Naive B cell (primary cell): ENCODE measurements at regions not wholly inside any gene's neighbourhood (a gene's known extent, or its start where the extent isn't known, plus 50 kb on each side); places are given as distances from the start of the nearest gene placed in this dataset.

Experiments
- ATAC-seq, 2 donors: fragments of 150-1000 bp; cut with Tn5 transposase; 2 replicates each; pipeline ENCODE4 v1.10.0; 2021; ENCODE audit warnings: low read depth in 2 of 2, mild to moderate bottlenecking in 2 of 2, moderate library complexity in 2 of 2
- DNase-seq: peaks from one replicate; pipeline ENCODE4 v3.0.0; 2022
- H3K27ac Mint-ChIP-seq, 6 donors: one replicate each; pipeline ENCODE4 v1.8.0; 2020 to 2022; ENCODE audit warnings: mild to moderate bottlenecking in 6 of 6, mixed read lengths in 6 of 6, moderate library complexity in 5 of 6, inconsistent platforms in 2 of 6
- H3K27me3 Mint-ChIP-seq, 3 donors: one replicate each; pipeline ENCODE4 v1.8.0; 2021 to 2022; ENCODE audit warnings: mixed read lengths in 3 of 3, mild to moderate bottlenecking in 1 of 3
- H3K36me3 Mint-ChIP-seq, 2 donors: one replicate each; pipeline ENCODE4 v1.8.0; 2020 to 2022; ENCODE audit warnings: mixed read lengths in 2 of 2, inconsistent platforms in 1 of 2, mild to moderate bottlenecking in 1 of 2
- H3K4me1 Mint-ChIP-seq, 3 donors: one replicate each; pipeline ENCODE4 v1.8.0; 2020 to 2022; ENCODE audit warnings: mixed read lengths in 3 of 3, inconsistent platforms in 1 of 3, mild to moderate bottlenecking in 1 of 3, moderate library complexity in 1 of 3
- H3K4me3 Mint-ChIP-seq, 8 donors: one replicate each; pipeline ENCODE4 v1.8.0; 2020 to 2022; ENCODE audit warnings: mild to moderate bottlenecking in 8 of 8, mixed read lengths in 8 of 8, moderate library complexity in 8 of 8, inconsistent platforms in 2 of 8
- H3K9me3 Mint-ChIP-seq, 7 donors: one replicate each; pipeline ENCODE4 v1.8.0; 2020 to 2022; ENCODE audit warnings: mixed read lengths in 7 of 7, mild to moderate bottlenecking in 5 of 7, inconsistent platforms in 2 of 7, moderate library complexity in 1 of 7

DNA sequence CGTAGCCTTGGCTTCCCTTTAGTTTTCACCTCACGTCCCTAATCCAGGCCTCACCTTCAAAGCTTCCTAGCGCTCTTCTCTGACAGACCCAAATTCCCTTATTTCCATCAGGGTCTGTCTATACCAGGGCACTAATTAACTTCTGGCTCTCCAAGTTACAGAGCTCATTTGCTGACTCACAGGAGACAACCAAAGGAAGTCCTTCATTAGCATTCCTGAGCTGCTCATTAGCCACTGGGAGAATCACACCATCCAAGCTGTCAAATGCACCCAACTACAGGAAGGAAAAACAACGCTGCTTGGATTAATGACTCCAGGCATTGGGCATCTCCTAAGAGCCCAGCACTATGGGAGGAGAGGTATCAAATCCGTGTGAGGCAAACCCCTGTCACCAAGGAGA, 109.8 kb upstream of the ALK start:
- ATAC-seq: no peak
- Mint-ChIP-seq H3K36me3 (no peaks in the 10 kb centered on the region), H3K27me3 (peaks cover 6 to 34% (median 28%) of the 10 kb centered on the region in 3 donors), H3K4me3 (peak overlapping the region in 1 of 8 donors; percentile 58), H3K4me1 (no peaks in the 10 kb centered on the region), H3K27ac (no peak overlapping the region), H3K9me3 (no peaks in the 10 kb centered on the region)
- DNase-seq: no peak

DNA sequence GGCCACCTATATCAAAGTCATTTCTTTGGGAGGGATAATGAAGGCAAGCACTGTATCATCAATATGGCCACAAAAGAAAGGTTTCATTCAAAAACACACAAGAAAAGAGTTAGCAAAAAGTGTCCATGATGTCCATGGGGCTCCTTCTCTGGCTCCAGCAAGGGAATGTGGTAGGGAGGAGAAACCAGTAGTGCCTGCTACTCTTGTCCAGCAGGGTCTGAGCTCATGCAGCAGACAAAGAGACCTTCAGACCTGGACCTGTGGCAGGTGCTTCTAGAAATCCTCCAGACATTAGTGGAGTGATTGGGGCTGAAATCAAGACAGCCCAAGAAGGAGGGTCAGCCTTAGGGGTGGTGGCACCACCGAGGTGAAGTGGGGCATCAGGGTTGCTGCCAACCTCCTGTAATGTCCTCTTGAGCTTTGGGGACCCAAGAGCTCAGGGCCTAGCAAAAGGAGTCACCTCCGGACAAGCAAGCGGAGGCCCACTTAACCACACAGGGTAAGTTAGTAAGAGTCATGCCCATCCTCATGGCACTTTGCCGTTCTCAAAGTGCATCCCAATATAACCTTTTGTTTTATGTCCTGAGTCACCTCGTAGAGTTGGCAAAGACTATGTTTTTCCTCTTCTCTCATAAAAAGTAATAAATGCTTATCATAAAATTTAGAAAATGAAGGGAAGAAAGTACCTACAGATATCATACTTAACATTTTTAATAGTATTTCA, 112.6 kb upstream of the YPEL5 start:
- Mint-ChIP-seq H3K4me3 (no peak overlapping the region), H3K27ac (no peak overlapping the region), H3K4me1 (no peaks in the 10 kb centered on the region), H3K9me3 (no peaks in the 10 kb centered on the region), H3K36me3 (no peaks in the 10 kb centered on the region), H3K27me3 (peaks cover 11 to 28% (median 27%) of the 10 kb centered on the region in 3 donors)
- DNase-seq (no peak), ATAC-seq (no peak)

GRCh38 chr2:30037016-30037415, 109.8 kb upstream of the YPEL5 start:
- DNase-seq (no peak), ATAC-seq (no peak)
- no peaks in the 10 kb centered on the region for H3K9me3 Mint-ChIP-seq
- no peaks in the 10 kb centered on the region for H3K4me1 Mint-ChIP-seq
- no peak overlapping the region for H3K4me3 Mint-ChIP-seq
- no peaks in the 10 kb centered on the region for H3K36me3 Mint-ChIP-seq
- H3K27ac Mint-ChIP-seq: no peak overlapping the region
- H3K27me3 Mint-ChIP-seq: peaks cover 19 to 20% (median 20%) of the 10 kb centered on the region in 3 donors

GRCh38 chr2:30038419-30038818, 108.4 kb upstream of the YPEL5 start:
- no peaks in the 10 kb centered on the region for H3K36me3 Mint-ChIP-seq
- H3K27me3 Mint-ChIP-seq: peaks cover 14 to 21% (median 19%) of the 10 kb centered on the region in 3 donors
- no peak overlapping the region for H3K27ac Mint-ChIP-seq
- ATAC-seq: no peak
- no peaks in the 10 kb centered on the region for H3K4me1 Mint-ChIP-seq
- peaks cover 0 to 2% (median 0%) of the 10 kb centered on the region in 7 donors for H3K9me3 Mint-ChIP-seq
- no peak overlapping the region for H3K4me3 Mint-ChIP-seq
- DNase-seq: no peak

DNA sequence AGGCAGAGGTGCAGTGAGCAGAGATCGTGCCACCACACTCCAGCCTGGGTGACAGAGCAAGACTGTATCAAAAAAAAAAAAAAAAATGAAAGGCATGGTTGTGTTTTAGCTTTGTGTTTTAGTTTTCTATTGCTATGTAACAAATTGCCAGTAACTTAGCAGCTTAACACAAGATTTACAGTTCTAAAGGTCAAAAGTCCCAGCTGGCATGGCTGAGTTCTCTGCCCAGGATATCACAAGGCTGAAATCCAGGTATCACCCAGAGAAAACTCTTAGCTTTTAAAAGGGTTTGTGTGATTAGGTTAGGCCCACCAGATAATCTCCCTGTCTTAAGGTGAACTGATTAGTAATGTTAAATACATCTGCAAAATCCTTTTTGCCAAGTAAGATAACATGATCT, 107.7 kb upstream of the YPEL5 start:
- H3K4me3 Mint-ChIP-seq: no peak overlapping the region
- H3K36me3 Mint-ChIP-seq: no peaks in the 10 kb centered on the region
- peaks cover 0 to 2% (median 0%) of the 10 kb centered on the region in 7 donors for H3K9me3 Mint-ChIP-seq
- no peak for ATAC-seq
- DNase-seq: no peak
- no peak overlapping the region for H3K27ac Mint-ChIP-seq
- peaks cover 14 to 24% (median 21%) of the 10 kb centered on the region in 3 donors for H3K27me3 Mint-ChIP-seq
- H3K4me1 Mint-ChIP-seq: no peaks in the 10 kb centered on the region

- H3K36me3 Mint-ChIP-seq: no peaks in the 10 kb centered on the region
- no peaks in the 10 kb centered on the region for H3K4me1 Mint-ChIP-seq
- H3K4me3 Mint-ChIP-seq: no peak overlapping the region
- ATAC-seq (no peak), DNase-seq (no peak)
- H3K27ac Mint-ChIP-seq: no peak overlapping the region
- peaks cover 0 to 2% (median 0%) of the 10 kb centered on the region in 7 donors for H3K9me3 Mint-ChIP-seq
- peaks cover 14 to 29% (median 26%) of the 10 kb centered on the region in 3 donors for H3K27me3 Mint-ChIP-seq
Observed at GRCh38 chr2:30040147-30040546, 106.7 kb upstream of the YPEL5 start.

GRCh38 chr2:30041884-30042283, 104.9 kb upstream of the YPEL5 start:
- Mint-ChIP-seq H3K27ac (no peak overlapping the region), H3K9me3 (peaks cover 0 to 2% (median 0%) of the 10 kb centered on the region in 7 donors), H3K27me3 (peaks cover 9 to 34% (median 31%) of the 10 kb centered on the region in 3 donors), H3K4me3 (no peak overlapping the region), H3K36me3 (no peaks in the 10 kb centered on the region), H3K4me1 (no peaks in the 10 kb centered on the region)
- ATAC-seq (no peak), DNase-seq (no peak)

DNA sequence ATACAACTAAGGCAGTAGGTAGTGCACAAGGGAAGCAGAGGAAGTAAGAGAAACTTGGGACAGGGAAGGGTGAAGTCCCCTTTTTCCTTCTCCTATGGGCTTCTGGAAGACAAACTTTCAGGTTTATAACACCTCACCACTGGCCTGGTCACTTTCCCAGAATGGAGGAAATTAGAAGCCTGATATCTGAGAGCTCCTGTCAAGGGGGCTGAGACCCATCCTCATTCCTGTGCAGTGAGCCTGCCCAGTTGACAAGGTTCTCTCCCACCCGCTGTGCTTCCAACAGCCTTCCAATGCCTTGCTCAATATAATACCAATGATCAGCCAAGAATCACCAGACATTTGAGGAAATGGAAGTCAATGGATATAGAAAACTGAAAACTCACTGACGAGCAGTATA, 100.4 kb upstream of the YPEL5 start:
- H3K4me3 Mint-ChIP-seq: no peak overlapping the region
- DNase-seq (no peak), ATAC-seq (no peak)
- H3K9me3 Mint-ChIP-seq: peaks cover 0 to 2% (median 0%) of the 10 kb centered on the region in 7 donors
- H3K27me3 Mint-ChIP-seq: peaks cover 23 to 50% (median 48%) of the 10 kb centered on the region in 3 donors
- no peaks in the 10 kb centered on the region for H3K4me1 Mint-ChIP-seq
- H3K27ac Mint-ChIP-seq: no peak overlapping the region
- H3K36me3 Mint-ChIP-seq: no peaks in the 10 kb centered on the region

- H3K27me3 Mint-ChIP-seq: peaks cover 22 to 50% (median 44%) of the 10 kb centered on the region in 3 donors
- H3K36me3 Mint-ChIP-seq: no peaks in the 10 kb centered on the region
- no peak for ATAC-seq
- no peak overlapping the region for H3K4me3 Mint-ChIP-seq
- peaks cover 0 to 2% (median 0%) of the 10 kb centered on the region in 7 donors for H3K9me3 Mint-ChIP-seq
- H3K27ac Mint-ChIP-seq: no peak overlapping the region
- no peaks in the 10 kb centered on the region for H3K4me1 Mint-ChIP-seq
- DNase-seq: no peak
Observed at GRCh38 chr2:30046979-30047378, 99.8 kb upstream of the YPEL5 start.

- Mint-ChIP-seq H3K27ac (no peak overlapping the region), H3K4me3 (no peak overlapping the region), H3K9me3 (peaks cover 0 to 1% (median 0%) of the 10 kb centered on the region in 7 donors), H3K4me1 (no peaks in the 10 kb centered on the region), H3K36me3 (no peaks in the 10 kb centered on the region), H3K27me3 (peaks cover 31 to 56% (median 49%) of the 10 kb centered on the region in 3 donors)
- no peak for DNase-seq
- no peak for ATAC-seq
Observed at GRCh38 chr2:30048636-30049175, 98.1 kb upstream of the YPEL5 start.

DNA sequence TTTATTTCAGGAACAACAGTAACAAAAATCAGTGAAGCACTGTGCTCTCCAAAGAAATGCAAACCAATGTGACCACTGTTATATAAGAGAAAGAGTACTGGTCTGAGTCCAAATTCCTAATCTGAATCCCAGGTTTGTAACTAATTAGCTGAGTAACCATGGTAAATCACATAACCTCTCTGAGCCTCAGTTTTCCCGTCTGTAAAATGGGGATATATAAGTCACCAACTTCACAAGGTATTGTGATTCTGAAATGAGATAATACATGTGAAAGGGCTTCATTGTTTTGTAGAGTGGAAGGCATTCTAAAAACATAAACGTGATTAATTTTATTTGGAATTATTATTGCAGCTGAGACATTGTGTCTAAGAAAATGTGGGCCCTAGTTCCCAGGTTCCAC, 91.3 kb upstream of the YPEL5 start:
- Mint-ChIP-seq H3K36me3 (no peaks in the 10 kb centered on the region), H3K4me1 (no peaks in the 10 kb centered on the region), H3K4me3 (no peak overlapping the region), H3K9me3 (peaks cover 0 to 4% (median 0%) of the 10 kb centered on the region in 7 donors), H3K27me3 (peaks cover 28 to 40% (median 30%) of the 10 kb centered on the region in 3 donors), H3K27ac (no peak overlapping the region)
- no peak for DNase-seq
- ATAC-seq: no peak

GRCh38 chr2:30060562-30060961, 86.2 kb upstream of the YPEL5 start:
- H3K27me3 Mint-ChIP-seq: peaks cover 29 to 47% (median 34%) of the 10 kb centered on the region in 3 donors
- H3K4me3 Mint-ChIP-seq: no peak overlapping the region
- no peak for ATAC-seq
- H3K4me1 Mint-ChIP-seq: no peaks in the 10 kb centered on the region
- DNase-seq: no peak
- no peak overlapping the region for H3K27ac Mint-ChIP-seq
- H3K36me3 Mint-ChIP-seq: peaks cover 0 to 23% of the 10 kb centered on the region in 2 donors
- H3K9me3 Mint-ChIP-seq: peaks cover 19 to 41% (median 29%) of the 10 kb centered on the region in 7 donors

- DNase-seq (no peak), ATAC-seq (no peak)
- no peak overlapping the region for H3K27ac Mint-ChIP-seq
- H3K9me3 Mint-ChIP-seq: peaks cover 11 to 37% (median 30%) of the 10 kb centered on the region in 7 donors
- peaks cover 25 to 42% (median 35%) of the 10 kb centered on the region in 3 donors for H3K27me3 Mint-ChIP-seq
- peaks cover 0 to 7% (median 0%) of the 10 kb centered on the region in 3 donors for H3K4me1 Mint-ChIP-seq
- no peak overlapping the region for H3K4me3 Mint-ChIP-seq
- peaks cover 4 to 16% of the 10 kb centered on the region in 2 donors for H3K36me3 Mint-ChIP-seq
Observed at GRCh38 chr2:30068067-30068466, 78.7 kb upstream of the YPEL5 start.

GRCh38 chr2:30072250-30072842, 74.5 kb upstream of the YPEL5 start:
- Mint-ChIP-seq H3K27me3 (peaks cover 34 to 60% (median 59%) of the 10 kb centered on the region in 3 donors), H3K4me1 (peaks cover 0 to 7% (median 0%) of the 10 kb centered on the region in 3 donors), H3K36me3 (peaks cover 0 to 4% of the 10 kb centered on the region in 2 donors), H3K4me3 (no peak overlapping the region), H3K27ac (peak overlapping the region in 1 of 6 donors; percentile 57), H3K9me3 (no peaks in the 10 kb centered on the region)
- DNase-seq (peak; percentile 34), ATAC-seq (peak; percentile 58 to 67)
